ENCODE measurements at regions not wholly inside any gene's neighbourhood (a gene's known extent, or its start where the extent isn't known, plus 50 kb on each side); places are given as distances from the start of the nearest gene placed in this dataset.

DNA sequence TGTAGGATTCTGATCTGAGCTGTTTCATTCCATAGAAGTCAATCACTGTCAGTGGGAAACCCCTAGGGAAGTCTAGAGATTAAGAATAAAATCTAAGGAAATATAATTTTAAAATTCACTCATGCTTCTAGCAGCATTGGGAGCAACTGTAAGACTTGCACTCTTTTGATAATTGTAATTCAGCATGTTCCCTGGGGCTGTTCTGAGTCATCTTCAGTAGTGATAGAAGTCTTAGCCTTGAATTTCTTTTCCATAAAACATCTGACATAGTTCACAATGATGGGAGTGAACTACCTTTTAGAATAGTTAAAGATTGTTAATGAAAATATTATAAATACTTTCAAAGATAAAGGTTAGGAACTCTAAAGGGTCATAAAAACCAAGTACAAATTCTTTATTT is 935.8 kb downstream of the DTWD2 start:
- DNase-seq (no peak), ATAC-seq (no peak)

DNA sequence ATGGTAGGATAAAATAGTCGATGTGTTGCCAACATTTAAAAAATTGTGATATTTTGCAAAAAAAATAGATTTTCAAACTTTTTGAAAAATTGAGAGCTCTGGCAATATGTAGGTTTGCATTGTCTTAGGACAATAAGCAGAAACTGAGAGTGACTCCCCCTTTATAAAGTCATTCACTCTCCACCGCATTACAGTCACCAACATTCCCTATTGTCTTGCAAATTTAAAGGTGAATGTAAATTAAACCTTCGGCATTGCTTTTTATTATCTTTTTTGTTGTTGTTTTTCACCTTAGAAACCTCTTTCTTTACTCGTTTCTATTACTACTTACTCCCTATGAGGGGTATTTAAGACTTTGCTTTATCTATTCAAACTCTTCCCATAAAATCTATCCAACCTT is 944.2 kb downstream of the DTWD2 start:
- no peak for ATAC-seq
- no peak for DNase-seq

DNA sequence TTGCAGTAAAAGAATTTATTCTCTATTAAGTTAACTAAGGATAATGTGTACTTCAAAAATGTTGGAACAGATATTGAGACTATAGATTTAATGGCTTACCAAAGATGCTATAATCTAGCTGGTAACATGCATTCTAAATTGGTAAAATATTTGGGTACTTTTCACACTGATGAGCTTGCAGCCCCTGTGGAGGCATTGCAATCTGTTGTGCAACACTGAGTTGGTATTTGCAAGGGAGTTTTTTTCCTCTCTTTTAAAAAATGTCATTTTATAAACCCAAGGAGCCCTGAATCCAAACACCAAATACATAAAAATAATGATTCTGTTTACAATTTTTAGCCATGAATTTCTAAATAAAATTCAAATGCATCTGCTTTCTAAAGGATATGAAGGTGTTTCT is 944.8 kb downstream of the DTWD2 start:
- ATAC-seq: no peak
- no peak for DNase-seq

DNA sequence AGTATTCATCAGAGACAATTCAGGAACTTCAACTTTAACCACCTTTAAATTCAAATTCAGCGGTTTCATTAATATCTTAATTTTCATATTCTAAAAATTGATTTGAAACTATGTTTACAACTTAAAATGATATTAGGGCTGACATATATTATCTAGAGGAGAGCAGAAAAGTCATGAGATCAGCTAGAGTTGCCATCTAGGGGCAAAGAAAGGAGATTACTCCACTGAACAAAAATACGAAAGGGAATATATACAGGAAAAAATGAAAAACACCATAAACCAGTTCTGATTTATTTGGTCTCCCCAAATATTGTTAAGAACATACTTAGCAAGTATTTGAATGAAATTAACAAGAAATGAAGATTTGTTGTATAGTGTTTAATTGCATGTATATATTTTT is 946.3 kb downstream of the DTWD2 start:
- DNase-seq (no peak), ATAC-seq (no peak)

DNA sequence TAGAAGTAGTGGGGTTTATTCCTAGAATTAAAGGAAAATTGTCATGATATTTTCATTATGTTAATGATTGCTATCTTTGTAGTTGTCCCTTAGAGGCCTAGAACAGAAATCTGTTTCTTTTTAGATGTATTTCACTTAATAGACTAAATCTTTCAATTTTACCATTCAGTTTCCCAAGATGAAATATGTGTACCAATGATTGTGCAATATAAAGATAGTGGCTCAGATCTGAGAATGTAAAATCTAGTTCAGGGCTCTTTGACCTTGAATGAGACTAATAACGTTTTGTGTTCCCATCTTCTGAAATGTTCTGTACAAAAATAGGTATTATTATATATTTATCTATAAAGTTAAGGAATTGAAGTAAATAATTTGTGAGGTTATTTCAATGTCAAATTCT is 947.9 kb downstream of the DTWD2 start:
- no peak for DNase-seq
- ATAC-seq: no peak

DNA sequence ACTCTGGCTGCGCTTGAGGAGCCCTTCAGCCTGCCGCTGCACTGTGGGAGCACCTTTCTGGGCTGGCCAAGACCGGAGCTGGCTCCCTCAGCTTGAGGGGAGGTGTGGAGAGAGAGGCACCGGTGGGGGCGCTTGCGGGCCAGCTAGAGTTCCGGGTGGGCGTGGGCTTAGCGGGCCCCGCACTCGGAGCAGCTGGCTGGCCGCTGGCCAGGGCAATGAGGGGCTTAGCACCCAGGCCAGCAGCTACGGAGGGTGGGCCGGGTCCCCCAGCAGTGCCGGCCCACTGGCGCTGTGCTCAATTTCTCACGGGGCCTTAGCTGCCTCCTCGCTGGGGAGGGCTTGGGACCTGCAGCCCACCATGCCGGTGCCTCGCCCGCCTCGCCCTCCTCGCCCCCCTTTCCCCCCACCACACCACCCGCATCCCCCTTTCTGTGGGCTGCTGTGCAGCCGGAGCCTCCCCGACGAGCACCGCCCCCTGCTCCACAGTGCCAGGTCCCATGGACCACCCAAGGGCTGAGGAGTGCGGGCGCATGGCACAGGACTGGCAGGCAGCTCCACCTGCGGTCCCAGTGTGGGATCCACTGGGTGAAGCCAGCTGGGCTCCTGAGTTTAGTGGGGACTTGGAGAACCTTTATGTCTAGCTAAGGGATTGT is 954.5 kb downstream of the DTWD2 start:
- ATAC-seq (no peak), DNase-seq (no peak)

DNA sequence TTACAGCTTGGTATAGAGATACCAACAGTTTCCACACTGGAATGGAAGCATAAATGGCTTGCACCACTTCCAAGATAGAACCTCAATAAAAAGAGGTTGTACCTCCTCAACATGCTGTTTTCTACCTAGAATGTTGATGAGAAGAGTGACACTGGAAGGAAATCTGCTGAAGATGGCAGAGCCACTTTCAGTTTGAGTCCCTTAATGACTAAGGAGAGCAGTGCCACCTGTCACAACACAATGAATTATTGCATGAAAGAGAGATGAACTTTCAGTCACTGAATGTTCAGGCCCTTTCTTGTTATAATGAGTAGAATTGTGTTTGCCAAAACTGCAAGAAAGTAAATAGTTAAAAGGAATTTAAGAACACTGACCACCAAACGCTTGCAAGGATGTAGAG is 958.5 kb downstream of the DTWD2 start:
- DNase-seq (no peak), ATAC-seq (no peak)

DNA sequence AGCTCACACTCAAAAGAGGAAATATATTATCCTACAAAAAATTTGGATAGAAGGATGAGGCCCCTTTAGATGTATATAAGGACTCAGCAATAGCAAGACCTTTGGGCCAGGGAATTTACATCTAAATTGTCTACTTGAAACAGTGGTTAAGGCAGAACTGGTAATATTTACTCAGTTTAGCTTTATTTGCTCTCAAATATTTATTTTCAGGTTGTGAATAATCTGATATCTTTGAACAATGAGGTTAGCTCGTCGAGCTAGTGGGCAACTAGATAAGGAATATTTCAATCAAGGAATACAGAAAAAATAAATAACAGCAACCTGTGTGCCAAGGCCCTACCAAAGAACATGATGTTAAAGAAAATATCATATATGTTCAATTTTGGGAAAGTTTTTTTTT is 966.3 kb downstream of the DTWD2 start:
- ATAC-seq: no peak
- no peak for DNase-seq

DNA sequence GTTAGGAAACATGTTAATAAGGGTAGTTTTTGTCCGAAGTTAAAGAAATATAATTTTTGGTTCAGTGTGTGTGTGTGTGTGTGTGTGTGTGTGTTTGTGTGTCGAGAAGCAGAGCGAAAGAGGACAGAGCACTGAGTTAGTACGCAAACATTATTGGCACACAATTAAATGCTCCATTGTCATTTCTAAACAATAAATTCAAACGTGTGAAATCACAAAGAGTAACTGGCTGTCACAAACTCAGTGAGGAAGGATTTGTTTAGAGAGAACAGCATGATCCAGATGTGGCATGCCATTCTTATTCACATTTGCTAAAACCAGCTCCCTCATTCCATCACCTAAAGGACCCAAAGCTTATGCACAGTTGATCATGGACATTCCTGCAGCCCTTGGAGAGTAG is 970.8 kb downstream of the DTWD2 start:
- DNase-seq (no peak), ATAC-seq (no peak)

DNA sequence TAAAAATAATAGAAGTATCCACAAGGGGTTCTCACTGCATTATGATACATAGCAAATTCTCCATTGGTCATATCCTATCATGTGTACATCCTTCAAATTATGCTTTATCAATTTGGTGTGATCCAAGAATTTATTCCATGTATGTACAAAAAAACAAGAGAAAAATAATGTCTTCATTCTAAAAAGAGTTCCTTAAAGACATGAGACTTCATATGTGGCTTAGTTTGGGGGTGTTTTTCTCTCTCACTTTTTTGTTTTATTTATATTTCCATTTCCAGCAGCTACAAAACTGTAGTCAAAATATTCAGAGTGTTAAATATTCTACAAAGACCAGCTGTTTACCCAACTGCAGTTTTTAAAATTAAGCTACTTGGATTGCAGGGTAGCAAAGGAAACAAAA is 972.0 kb downstream of the DTWD2 start:
- ATAC-seq: no peak
- no peak for DNase-seq

DNA sequence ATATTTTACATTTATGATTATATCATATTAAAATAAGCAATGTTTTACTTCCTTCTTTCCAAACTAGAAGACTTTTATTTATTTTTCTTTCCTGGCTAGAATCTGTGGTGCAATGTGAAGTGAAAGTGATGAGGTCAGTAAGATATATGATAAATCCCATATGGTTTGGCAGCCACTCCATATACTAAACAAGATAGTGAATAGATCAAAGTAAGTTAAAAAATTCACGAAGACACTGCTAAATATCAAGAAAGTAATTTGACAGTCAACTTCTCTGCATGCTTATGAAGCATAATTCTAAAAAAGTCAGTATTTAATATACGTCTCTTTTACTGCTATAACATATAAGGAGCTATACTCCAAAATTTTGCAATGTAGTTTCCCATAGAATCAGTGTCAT is 972.8 kb downstream of the DTWD2 start:
- no peak for DNase-seq
- ATAC-seq: no peak

DNA sequence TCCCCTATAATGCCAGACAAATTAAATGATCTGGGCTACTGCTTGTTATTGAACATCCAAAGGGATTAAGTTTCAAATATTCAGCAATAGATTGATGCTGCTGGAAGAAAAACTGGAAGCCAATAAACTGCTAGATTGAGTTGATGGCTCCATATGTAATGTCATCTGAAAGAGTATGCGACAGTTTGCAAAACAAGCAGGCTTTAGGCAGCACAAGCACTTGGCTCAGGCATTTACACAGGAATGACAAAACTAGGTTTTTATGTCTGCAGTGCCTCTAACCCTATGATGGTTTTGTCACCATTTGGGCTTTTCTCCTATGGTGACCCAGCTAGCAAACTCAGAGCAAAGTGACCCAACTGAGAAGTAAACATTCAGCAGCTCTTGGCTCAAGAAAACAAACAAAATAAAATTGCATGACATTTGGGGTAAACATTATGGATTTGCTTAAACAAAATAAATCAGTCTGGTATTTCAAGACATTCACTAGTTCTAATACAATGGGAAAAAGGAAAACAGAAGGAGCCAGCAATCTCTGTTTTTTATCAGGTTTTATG is 978.5 kb downstream of the DTWD2 start:
- ATAC-seq (no peak), DNase-seq (no peak)

DNA sequence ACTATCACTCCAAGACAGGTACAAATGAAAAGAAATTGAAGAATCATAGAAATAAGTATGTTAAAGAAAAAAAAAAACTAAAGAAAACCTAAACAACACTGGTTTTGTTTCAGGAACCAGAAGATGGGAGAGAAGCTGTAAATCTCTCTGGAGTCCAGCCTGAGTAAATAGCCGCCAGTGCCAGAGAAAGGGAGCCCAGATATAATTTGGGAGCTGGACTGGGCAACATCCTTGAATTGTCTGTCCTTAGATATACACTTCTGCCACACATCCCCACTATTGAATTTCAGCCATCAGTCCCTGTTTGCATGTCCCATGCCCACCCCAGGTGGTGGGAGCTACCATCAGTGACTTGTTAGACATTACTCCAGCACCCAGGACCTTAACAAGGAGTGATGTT is 979.6 kb downstream of the DTWD2 start:
- no peak for DNase-seq
- ATAC-seq: no peak

DNA sequence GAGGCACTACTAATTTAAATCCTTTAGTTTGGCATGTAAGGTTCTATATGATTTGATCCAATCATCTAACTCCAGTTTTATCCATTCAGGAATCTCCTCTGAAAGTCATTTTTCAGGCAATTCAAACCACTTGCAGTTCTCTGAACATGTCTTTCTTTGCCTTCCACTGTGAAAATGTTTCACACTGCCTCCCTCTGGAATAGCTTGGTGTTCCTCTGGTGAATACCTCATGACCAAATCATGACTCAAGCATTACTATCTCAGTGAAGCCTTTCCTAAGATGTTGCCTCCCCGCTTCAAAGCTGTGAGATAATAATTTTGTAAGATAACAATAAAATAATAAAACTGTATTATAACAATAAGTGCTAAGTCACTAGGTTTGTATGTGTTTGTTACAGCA is 981.1 kb downstream of the DTWD2 start:
- ATAC-seq (no peak), DNase-seq (no peak)

DNA sequence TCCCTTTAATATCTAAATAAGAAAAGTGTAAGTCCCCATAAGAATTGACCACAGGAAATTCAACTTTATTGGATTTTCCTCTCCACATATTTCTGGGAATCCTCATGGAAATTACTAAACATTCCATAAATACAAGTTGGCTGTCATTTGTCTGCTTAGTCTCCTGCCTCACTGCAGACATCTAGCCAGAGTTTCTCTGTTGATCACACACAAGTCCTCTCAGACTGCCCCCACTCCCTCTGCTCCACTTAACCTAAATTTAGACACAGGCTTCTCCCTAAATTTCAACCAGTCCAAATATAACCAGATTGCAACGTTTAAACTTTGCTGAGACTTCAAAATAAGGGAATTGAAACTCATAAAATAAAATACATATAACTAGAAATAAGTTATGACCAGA is 982.1 kb downstream of the DTWD2 start:
- DNase-seq: no peak
- ATAC-seq: no peak

DNA sequence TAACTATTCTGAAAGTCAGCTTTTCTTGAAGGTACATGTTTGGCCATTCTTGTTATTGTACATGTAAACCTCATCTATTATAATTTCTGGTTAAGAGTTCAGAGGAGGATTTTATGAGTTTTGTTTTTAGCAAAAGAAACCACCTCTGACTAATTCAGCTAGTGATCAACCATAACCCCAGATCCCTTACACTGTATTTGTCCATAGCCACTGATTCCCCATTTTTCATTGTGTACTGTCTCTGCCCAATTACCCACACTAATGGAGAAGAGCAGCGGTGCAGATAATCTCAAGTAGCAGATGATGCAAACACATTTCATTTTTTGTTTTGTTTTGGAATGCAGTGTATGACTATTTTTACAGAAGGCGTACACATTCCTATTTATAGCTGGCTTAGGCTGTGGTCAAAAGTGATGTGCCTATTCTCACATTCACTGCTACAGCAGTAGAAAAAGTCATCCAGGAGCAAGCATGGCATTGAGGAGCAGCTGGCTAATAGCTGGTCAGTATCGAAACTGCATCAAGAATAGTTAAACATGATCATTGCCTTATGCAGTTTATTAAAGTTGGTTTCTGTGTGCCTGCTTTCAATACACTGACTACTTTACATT is 988.3 kb downstream of the DTWD2 start:
- ATAC-seq: no peak
- no peak for DNase-seq

DNA sequence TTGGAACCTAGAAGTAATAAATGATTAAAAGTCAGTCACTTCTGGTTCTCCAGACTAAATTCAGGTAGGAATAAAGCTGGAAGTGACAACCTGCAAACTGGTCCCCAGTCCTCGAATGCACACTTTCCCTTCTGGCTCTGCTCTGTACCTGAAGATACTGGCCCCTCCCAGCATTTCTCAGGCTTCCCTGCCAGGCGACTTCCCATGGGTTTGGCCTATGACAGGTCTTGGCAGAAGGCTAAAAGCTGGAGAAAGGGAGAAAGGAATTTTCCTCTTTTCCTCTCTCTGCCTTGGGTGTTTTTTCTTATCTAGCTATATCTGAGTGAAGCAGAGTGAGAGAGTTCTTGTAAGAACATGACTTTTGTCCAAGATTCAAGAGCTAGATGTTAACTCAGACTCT is 1005.7 kb downstream of the DTWD2 start:
- ATAC-seq: no peak

DNA sequence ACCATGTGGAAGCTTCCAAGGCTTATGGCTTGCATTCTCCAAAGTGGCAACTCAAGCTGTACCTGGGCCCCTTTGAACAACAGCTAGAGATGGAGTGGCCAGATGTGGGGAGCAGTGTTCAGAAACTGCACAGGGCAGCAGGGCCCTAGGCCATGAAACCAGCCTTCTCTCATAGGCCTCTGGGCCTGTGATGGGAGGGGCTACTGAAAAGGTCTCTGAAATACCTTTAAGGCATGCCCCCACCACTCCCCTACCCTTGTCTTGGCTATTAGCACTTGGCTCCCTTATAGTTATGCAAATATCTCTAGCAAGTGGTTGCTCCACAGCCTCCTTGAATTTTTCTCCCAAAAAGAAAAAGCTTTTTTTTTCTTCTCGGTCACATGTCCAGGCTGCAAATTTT is 1014.6 kb downstream of the DTWD2 start:
- ATAC-seq (no peak), DNase-seq (no peak)

More for the DNA sequence above, 1005.7 kb downstream of the DTWD2 start:
- no peak for DNase-seq

DNA sequence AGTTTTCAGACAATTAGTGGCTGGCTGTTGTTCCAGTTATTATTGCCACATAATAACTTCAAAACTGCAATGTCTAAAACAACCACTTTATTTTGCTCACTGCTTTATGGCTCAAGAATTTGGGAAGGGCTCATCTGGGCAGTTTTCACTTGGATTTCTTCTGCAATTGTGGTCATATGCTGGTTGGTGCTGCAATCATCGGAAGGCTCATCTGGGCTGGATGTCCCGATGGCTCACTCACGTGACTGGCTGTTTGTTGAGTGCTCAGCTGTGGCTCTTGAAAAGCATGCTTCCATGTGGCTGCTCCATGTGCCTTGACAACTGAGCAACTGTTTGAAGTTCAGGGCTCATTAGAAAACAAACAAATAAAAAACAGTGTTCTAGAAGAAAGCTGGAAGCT is 1032.5 kb downstream of the DTWD2 start:
- ATAC-seq (no peak), DNase-seq (no peak)

DNA sequence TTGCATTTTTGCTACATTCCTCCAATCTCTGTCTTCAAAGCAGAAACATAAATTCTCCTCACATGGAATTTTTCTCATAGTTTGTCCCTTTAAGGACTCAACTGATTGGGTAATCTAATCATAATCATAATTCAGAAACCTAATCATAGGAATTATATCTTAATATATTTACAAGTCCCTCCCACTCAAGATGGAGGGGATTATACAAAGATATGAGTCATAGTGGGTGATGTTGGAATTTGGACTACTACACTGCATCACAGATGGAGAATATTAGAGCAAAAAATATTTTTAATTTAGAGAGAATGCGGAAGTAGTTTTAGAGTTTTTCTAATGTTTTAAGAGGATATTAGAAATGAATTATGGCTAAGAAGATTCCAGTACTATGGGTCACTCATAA is 1034.0 kb downstream of the DTWD2 start:
- DNase-seq (no peak), ATAC-seq (no peak)

DNA sequence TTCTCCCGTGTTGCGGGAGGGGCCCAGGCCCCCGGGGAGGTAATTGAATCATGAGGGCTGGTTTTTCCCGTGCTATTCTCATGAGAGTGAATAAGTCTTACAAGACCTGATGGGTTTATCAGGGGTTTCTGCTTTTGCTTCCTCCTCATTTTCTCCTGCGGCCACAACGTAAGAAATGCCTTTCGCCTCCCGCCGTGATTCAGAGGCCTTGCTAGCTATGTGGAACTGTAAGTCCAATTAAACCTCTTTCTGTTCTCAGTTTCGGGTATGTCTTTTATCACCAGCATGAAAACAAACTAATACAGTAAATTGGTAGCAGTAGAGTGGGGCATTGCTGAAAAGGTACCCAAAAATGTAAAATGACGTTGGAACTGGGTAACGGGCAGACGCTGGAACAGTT is 1035.1 kb downstream of the DTWD2 start:
- DNase-seq: no peak
- ATAC-seq: no peak

DNA sequence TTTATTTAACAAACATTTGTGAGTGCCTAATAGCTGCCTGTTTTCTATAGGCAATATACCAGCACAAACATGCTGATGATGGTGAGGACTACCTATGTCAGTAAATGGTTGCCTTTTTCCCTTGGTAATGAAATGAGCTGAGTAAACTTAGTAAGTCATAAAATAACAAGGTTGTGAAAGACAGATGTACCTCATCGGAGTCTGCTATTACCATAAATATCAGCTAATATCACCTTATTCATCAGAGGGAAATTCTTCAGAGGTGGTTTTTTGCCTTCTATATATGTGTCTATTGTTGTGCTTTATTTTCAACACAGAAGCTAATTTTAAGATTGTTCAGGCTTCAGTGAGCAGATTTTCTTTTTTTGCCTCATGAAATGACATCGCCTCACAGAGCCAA is 1040.5 kb downstream of the DTWD2 start:
- ATAC-seq (no peak), DNase-seq (no peak)

DNA sequence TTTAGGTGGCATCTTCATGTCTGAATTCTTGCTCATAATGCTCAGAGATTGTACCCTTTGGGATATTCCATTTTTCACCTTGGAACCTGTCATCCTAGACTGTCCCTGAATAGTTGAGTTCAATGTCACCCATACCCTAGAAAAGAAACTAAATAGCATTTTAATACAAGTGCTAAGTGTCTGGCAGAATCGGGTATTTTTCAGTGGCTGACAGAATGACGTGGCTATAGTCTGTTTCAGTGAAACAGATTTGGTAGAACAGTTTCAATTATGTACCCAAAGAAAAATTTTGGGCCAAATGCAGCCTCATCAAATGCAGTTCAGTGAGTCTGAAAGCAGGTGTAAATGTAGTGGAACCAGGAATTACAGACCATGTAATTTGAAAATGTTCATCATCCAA is 1041.2 kb downstream of the DTWD2 start:
- DNase-seq (no peak), ATAC-seq (no peak)

DNA sequence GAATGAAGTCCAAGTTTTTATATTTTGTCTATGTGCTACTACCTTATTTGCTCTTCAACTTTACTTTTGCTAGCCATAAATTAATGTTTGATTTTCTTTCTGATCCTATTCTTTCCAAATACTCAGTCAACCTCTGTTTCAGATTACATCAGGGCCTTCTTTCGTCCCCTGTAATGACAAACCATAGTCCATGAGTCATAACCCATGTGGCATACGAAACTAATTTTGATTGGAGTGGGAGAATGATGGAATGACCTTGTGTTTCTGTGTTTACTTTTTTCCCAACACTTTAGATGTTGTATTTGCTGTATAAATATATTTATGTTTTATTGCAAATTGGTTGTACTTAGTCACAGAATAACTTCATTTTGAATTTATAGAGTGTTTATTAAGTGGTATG is 1043.1 kb downstream of the DTWD2 start:
- ATAC-seq (no peak), DNase-seq (no peak)

All from stimulated activated naive CD8-positive, alpha-beta T cell treated with anti-CD3 and anti-CD28 coated beads, Interleukin-15, Interleukin-2, amounts not matched to agents 100 U/mL and 50 U/mL, for 24 hours (primary cell).